IMR-90 (cell line): ENCODE measurements at regions not wholly inside any gene's neighbourhood (a gene's known extent, or its start where the extent isn't known, plus 50 kb on each side); places are given as distances from the start of the nearest gene placed in this dataset.

ENCODE experiments used
- ATAC-seq: fragments of 200-7000 bp; cut with Tn5 transposase; 2 replicates; pipeline ENCODE4 v1.9.1; 2020; ENCODE audit warnings: low read depth, mild to moderate bottlenecking, moderate library complexity
- BruUV-seq: library from RNA; stranded (reverse); fragments of 400-500 nt; replicated peaks from 2 replicates; lab custom pipeline; 2021; lab: Mats Ljungman, UMichigan
- CTCF ChIA-PET: fragments of 300-600 bp; formaldehyde crosslinking; extraction: SDS; loops from one replicate; lab custom pipeline; 2021; ENCODE audit warnings: antibody characterized with exemption; lab: Yijun Ruan, JAX
- POLR2A ChIA-PET: fragments of 300-600 bp; sonication (Branson Sonifier 250); formaldehyde crosslinking; loops from one replicate; lab custom pipeline; 2022; ENCODE audit warnings: antibody characterized with exemption; ENCODE audit not compliant: unreplicated experiment; lab: Charles Lee
- DNase-seq: peaks from one replicate; pipeline ENCODE4 v3.0.0; 2013
- H2AFZ ChIP-seq: replicated peaks from 2 replicates; pipeline ENCODE3; 2013; ENCODE audit warnings: low read length, mild to moderate bottlenecking; ENCODE audit not compliant: poor library complexity
- H2AK5ac ChIP-seq: 2 replicates; pipeline ENCODE4 v1.6.1; 2013; ENCODE audit warnings: low read depth, low read length, inconsistent platforms
- H2AK9ac ChIP-seq: replicated peaks from 2 replicates; pipeline ENCODE3; 2013; ENCODE audit warnings: mild to moderate bottlenecking, low read depth, low read length, moderate library complexity; ENCODE audit not compliant: poor library complexity
- H2BK120ac ChIP-seq: 2 replicates; pipeline ENCODE4 v1.6.1; 2013; ENCODE audit warnings: low read depth, low read length, inconsistent platforms
- H2BK15ac ChIP-seq: 3 replicates; pipeline ENCODE4 v1.6.1; 2013; ENCODE audit warnings: low read depth, low read length, inconsistent platforms
- H2BK20ac ChIP-seq: 2 replicates; pipeline ENCODE4 v1.6.1; 2013; ENCODE audit warnings: low read depth, mild to moderate bottlenecking, inconsistent platforms, low read length, moderate library complexity
- H2BK5ac ChIP-seq: 2 replicates; pipeline ENCODE4 v1.6.1; 2013; ENCODE audit warnings: mild to moderate bottlenecking, low read depth, low read length, inconsistent platforms; ENCODE audit not compliant: poor library complexity, severe bottlenecking
- H3K14ac ChIP-seq: replicated peaks from 2 replicates; pipeline ENCODE4 v1.6.1; 2013; ENCODE audit warnings: low read depth, low read length, inconsistent platforms
- H3K18ac ChIP-seq: 2 replicates; pipeline ENCODE4 v1.6.1; 2013; ENCODE audit warnings: low read depth, low read length, control low read depth
- H3K23ac ChIP-seq: 2 replicates; pipeline ENCODE4 v1.6.1; 2013; ENCODE audit warnings: low read depth, low read length, inconsistent platforms
- H3K27ac ChIP-seq: 2 replicates; pipeline ENCODE4 v1.5.1; 2013; ENCODE audit warnings: mild to moderate bottlenecking, control low read depth, low read length; ENCODE audit not compliant: insufficient read depth
- H3K27me3 ChIP-seq: 2 replicates; pipeline ENCODE4 v1.6.1; 2013; ENCODE audit warnings: low read length; ENCODE audit not compliant: control insufficient read depth, insufficient read depth
- H3K36me3 ChIP-seq: 2 replicates; pipeline ENCODE4 v1.6.1; 2013; ENCODE audit warnings: low read length, mixed read lengths; ENCODE audit not compliant: control insufficient read depth, insufficient read depth
- H3K4ac ChIP-seq: 2 replicates; pipeline ENCODE4 v1.6.1; 2013; ENCODE audit warnings: low read depth, low read length, inconsistent platforms
- H3K4me1 ChIP-seq: 2 replicates; pipeline ENCODE4 v1.6.1; 2013; ENCODE audit warnings: low read length, mixed read lengths; ENCODE audit not compliant: control insufficient read depth, insufficient read depth
- H3K4me2 ChIP-seq: 2 replicates; pipeline ENCODE4 v1.6.1; 2013; ENCODE audit warnings: low read depth, mild to moderate bottlenecking, control low read depth, low read length, moderate library complexity
- H3K4me3 ChIP-seq: 2 replicates; pipeline ENCODE4 v1.5.1; 2013; ENCODE audit warnings: low read depth, mild to moderate bottlenecking, control low read depth, low read length, moderate library complexity; ENCODE audit not compliant: insufficient read depth
- H3K56ac ChIP-seq: 2 replicates; pipeline ENCODE4 v1.6.1; 2013; ENCODE audit warnings: low read length, inconsistent platforms; ENCODE audit not compliant: insufficient read depth; ENCODE audit errors: extremely low read depth
- H3K79me1 ChIP-seq, 2 experiments: 2 replicates each; pipeline ENCODE4 v1.6.1; 2013; ENCODE audit warnings: low read length in 2 of 2, inconsistent platforms in 1 of 2, low read depth in 1 of 2
- H3K9ac ChIP-seq: 2 replicates; pipeline ENCODE4 v1.6.1; 2013; ENCODE audit warnings: low read depth, low read length, control low read depth
- H3K9me1 ChIP-seq: 2 replicates; pipeline ENCODE4 v1.6.1; 2013; ENCODE audit warnings: low read length, inconsistent platforms; ENCODE audit not compliant: insufficient read depth
- H3K9me3 ChIP-seq: 2 replicates; pipeline ENCODE4 v1.6.1; 2013; ENCODE audit warnings: low read length; ENCODE audit not compliant: control insufficient read depth, insufficient read depth
- H4K20me1 ChIP-seq: 2 replicates; pipeline ENCODE4 v1.6.1; 2013; ENCODE audit warnings: low read length, inconsistent platforms; ENCODE audit not compliant: insufficient read depth
- H4K5ac ChIP-seq: 2 replicates; pipeline ENCODE4 v1.6.1; 2013; ENCODE audit warnings: mild to moderate bottlenecking, low read depth, low read length, control low read depth
- H4K8ac ChIP-seq, 2 experiments: 2 replicates each; pipeline ENCODE4 v1.6.1; 2013; ENCODE audit warnings: low read depth in 2 of 2, low read length in 2 of 2, control low read depth in 1 of 2, inconsistent platforms in 1 of 2
- H4K91ac ChIP-seq: 2 replicates; pipeline ENCODE4 v1.6.1; 2013; ENCODE audit warnings: low read depth, low read length, inconsistent platforms; ENCODE audit not compliant: insufficient read depth
- CHD1 ChIP-seq: IDR thresholded peaks from 2 replicates; pipeline ENCODE4 v1.6.1; 2012; ENCODE audit warnings: low read depth, low read length, improper control_type of control experiment
- MAFK ChIP-seq: IDR thresholded peaks from 2 replicates; pipeline ENCODE4 v1.6.1; 2012; ENCODE audit warnings: low read depth, low read length, improper control_type of control experiment
- MAZ ChIP-seq: IDR thresholded peaks from 2 replicates; pipeline ENCODE4 v1.6.1; 2012; ENCODE audit warnings: low read depth, mild to moderate bottlenecking, low read length, improper control_type of control experiment, moderate library complexity, borderline replicate concordance
- RFX5 ChIP-seq: IDR thresholded peaks from 2 replicates; pipeline ENCODE4 v1.8.0; 2012; ENCODE audit warnings: low read depth, mild to moderate bottlenecking, low read length, moderate library complexity
- SMC3 ChIP-seq: fragments of 150-350 bp; IDR thresholded peaks from 2 replicates; pipeline ENCODE4 v1.6.1; 2016; ENCODE audit warnings: low read depth, mild to moderate bottlenecking, antibody characterized with exemption, low read length, moderate library complexity
- WGBS, 2 experiments: methylation state at CpG; one replicate each; pipeline versions ENCODE4 v1.1.5 to v1.1.7; 2013; ENCODE audit warnings: missing lambda C conversion rate in 2 of 2; ENCODE audit not compliant: insufficient read length in 1 of 2; ENCODE audit errors: extremely low coverage in 2 of 2; 5-methylcytosine and 5-hydroxymethylcytosine counted together
- dilution Hi-C: fragments of 300-500 bp; cut with HindIII; formaldehyde crosslinking; loops from one replicate; pipeline ENCODE4 v1.14.3; 2018; ENCODE audit warnings: low sequenced_read_pairs; ENCODE audit not compliant: unreplicated experiment
- in situ Hi-C: fragments of 300-500 bp; cut with MboI; formaldehyde crosslinking; loops from 3 replicates; pipeline ENCODE4 v1.14.3; 2019; ENCODE audit warnings: low sequenced_read_pairs, inconsistent platforms, mixed read lengths
- intact Hi-C: fragments of 100-400 bp; cut with micrococcal nuclease; formaldehyde crosslinking; loops from 2 replicates; pipeline ENCODE4 v1.10.0; 2022

DNA sequence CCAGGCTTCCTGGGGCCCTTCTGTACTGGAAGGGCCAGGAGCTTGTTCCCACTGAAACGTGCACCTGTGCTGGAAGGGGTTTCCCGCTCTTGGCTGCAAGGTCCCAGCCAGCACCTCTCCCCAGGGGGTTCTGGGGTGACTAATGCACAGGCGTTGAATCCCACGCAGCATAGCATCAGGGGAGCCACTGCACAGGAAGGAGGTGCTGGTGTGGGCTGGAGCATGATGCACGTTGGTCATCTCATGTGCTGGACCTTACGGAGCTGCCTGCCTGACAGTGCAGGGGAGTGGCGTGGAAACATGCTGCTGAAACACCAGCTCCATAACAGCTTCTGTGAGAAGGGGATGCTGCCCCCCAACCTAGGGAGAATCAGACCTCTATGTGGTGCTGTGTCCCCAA, 623.0 kb downstream of the AACS start:
- Histone ChIP-seq H2BK5ac (no peak overlapping the region), H3K79me1 (no peaks in the 10 kb centered on the region), H3K18ac (no peak overlapping the region), H3K4me2 (no peak overlapping the region), H4K8ac (no peak overlapping the region), H2BK20ac (no peak overlapping the region), H4K5ac (no peak overlapping the region), H3K4ac (no peak overlapping the region), H2AK5ac (no peak overlapping the region), H4K91ac (no peak overlapping the region), H3K4me3 (no peak overlapping the region), H3K27me3 (no peaks in the 10 kb centered on the region), H2BK120ac (no peak overlapping the region), H3K36me3 (no peaks in the 10 kb centered on the region), H2AK9ac (no peak overlapping the region), H3K56ac (no peak overlapping the region), H3K9ac (no peak overlapping the region), H3K9me3 (peaks cover 47% of the 10 kb centered on the region), H3K9me1 (no peaks in the 10 kb centered on the region), H3K27ac (no peak overlapping the region), H2AFZ (no peak overlapping the region), H3K4me1 (no peaks in the 10 kb centered on the region), H3K23ac (no peak overlapping the region), H4K20me1 (no peaks in the 10 kb centered on the region), H2BK15ac (no peak overlapping the region), H3K14ac (no peak overlapping the region)
- no TSS peak for BruUV-seq
- CTCF ChIA-PET, result no interaction called here
- intact Hi-C loops (no loop called here), dilution Hi-C loops (no loop called here), in situ Hi-C loops (no loop called here)
- TF ChIP-seq RFX5 (no peak), MAZ (no peak), CHD1 (no peak), SMC3 (no peak), MAFK (no peak)
- ATAC-seq, result no peak
- POLR2A ChIA-PET, result no interaction called here
- no peak for DNase-seq
- WGBS, 2 experiments, result 20% methylated on average over 2 of the region's 7 CpGs; no CpG with 5 or more reads in 1 of the 2 experiments
